Islet precursor cell (in vitro differentiated cells): ENCODE measurements at regions not wholly inside any gene's neighbourhood (a gene's known extent, or its start where the extent isn't known, plus 50 kb on each side); places are given as distances from the start of the nearest gene placed in this dataset.

ENCODE experiments used
- DNase-seq: peaks from one replicate; pipeline ENCODE4 v3.0.0-alpha.2; 2018

- DNase-seq: no peak
Observed at GRCh38 chr1:184813528-184814089, 59.0 kb upstream of the EDEM3 start.

- no peak for DNase-seq
Observed at GRCh38 chr1:184811439-184812111, 56.9 kb upstream of the EDEM3 start.

- no peak for DNase-seq
Observed at GRCh38 chr1:184810735-184811343, 56.2 kb upstream of the EDEM3 start.

- DNase-seq: no peak
Observed at GRCh38 chr1:184806296-184806721, 51.7 kb upstream of the EDEM3 start.

- peak; percentile 93 for DNase-seq
Observed at GRCh38 chr1:184805667-184806295, 51.1 kb upstream of the EDEM3 start.
